Spleen (tissue), 7 donors: ENCODE measurements at regions not wholly inside any gene's neighbourhood (a gene's known extent, or its start where the extent isn't known, plus 50 kb on each side); places are given as distances from the start of the nearest gene placed in this dataset.

Source experiments
- CTCF ChIP-seq, 11 experiments: fragments of 200-600 bp in 7 of 11; fragments of 450-650 bp in 4 of 11; sonication (generic) in 4 of 11; IDR thresholded peaks in 8 of 11; conservative IDR thresholded peaks in 3 of 11; 1 replicate in 7 of 11; 2 replicates in 4 of 11; pipeline versions ENCODE4 v1.4.0 to v1.8.0; 2016 to 2021; ENCODE audit warnings: antibody characterized with exemption in 11 of 11, inconsistent platforms in 4 of 11, mild to moderate bottlenecking in 1 of 11
- POLR2AphosphoS5 ChIP-seq, 3 donors: sonication (generic); formaldehyde crosslinking; IDR thresholded peaks; one replicate each; pipeline ENCODE4 v1.5.1; 2017; ENCODE audit warnings: antibody characterized with exemption in 3 of 3
- donor health status: DM: no; HTN: no; CAD: no; lungs with moderate emphysema.
- donor health status: DM: no; HTN: no; CAD: no.
- donor health status: DM: no; HTN: no; CAD: no.

GRCh38 chr4:112842513-112842912 is 205.6 kb downstream of the LARP7 start:
- TF ChIP-seq CTCF (IDR thresholded peaks at IDR 0.05 in 8 of 11, conservative IDR thresholded peaks at IDR 0.05 in 3 of 11) (no peak), POLR2AphosphoS5 (IDR thresholded peaks at IDR 0.05) (no peak)
